NCI-H345 treated with DMSO at 0.1 percent for 48 hours (cell line): ENCODE measurements at regions not wholly inside any gene's neighbourhood (a gene's known extent, or its start where the extent isn't known, plus 50 kb on each side); places are given as distances from the start of the nearest gene placed in this dataset.

Source experiments
- DNase-seq: peaks from one replicate; lab custom pipeline; 2025; ENCODE audit not compliant: unreplicated experiment; lab: John Stamatoyannopoulos, UW

GRCh38 chr2:239768031-239768790 is 256.9 kb downstream of the NDUFA10 start:
- no peak for DNase-seq

GRCh38 chr2:239767021-239767905 is 257.9 kb downstream of the NDUFA10 start:
- DNase-seq: no peak

DNA sequence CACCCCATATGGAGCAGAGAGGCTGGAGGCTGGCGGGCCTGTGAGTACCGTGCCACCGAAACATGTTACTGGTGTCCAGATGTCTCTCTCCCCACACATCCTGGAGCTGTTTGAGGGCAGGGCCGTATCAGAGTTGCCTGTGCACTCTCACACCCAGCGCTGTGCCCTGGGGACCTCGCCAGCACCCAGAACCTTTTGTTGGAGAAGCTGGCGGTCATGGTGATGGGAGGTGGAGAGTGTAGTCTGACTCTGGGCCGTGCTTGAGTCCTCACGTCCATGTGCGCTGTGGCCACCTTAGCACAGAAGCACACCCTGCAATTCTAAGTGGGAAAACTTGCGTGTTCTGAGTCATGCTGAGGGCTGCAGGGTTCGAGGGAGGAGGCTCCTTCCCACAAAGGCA is 259.2 kb downstream of the NDUFA10 start:
- no peak for DNase-seq

DNA sequence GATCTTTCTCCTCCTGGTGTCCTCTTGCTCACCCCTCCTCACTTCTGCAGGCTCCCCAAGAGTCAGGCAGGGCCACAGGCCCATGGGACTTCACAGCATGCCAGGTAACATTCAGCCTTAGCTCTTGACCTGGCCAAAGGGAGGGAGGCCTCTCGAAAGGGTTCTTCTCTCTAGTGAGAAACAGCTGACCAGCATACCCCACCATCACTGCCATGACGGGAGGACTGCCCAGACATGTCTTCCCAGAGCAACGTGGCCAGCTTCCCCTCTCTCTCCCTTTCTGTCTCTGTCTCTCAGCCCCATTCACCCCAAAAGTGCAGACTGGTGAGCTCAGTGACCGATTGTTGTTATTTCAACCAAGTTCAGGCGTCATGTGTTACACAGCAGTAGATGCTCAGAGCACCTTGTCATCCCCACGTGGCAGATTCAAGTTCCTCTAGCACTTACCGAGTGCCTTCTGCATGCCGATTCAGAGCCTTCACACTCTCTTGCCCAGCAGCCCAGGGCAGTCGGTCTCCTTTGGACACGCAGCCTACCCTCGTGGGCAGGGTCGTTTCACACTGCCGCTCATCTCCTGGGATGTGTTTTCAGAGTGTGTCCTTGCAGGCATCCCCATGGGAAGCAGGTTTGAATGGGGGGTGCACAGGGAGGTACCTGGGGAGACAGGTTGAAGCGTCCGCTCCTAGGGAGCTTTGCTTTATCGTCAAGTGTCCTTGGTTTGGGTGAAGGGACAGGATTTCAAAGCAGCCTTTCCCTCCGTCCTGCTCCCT is 259.9 kb downstream of the NDUFA10 start:
- DNase-seq: no peak

DNA sequence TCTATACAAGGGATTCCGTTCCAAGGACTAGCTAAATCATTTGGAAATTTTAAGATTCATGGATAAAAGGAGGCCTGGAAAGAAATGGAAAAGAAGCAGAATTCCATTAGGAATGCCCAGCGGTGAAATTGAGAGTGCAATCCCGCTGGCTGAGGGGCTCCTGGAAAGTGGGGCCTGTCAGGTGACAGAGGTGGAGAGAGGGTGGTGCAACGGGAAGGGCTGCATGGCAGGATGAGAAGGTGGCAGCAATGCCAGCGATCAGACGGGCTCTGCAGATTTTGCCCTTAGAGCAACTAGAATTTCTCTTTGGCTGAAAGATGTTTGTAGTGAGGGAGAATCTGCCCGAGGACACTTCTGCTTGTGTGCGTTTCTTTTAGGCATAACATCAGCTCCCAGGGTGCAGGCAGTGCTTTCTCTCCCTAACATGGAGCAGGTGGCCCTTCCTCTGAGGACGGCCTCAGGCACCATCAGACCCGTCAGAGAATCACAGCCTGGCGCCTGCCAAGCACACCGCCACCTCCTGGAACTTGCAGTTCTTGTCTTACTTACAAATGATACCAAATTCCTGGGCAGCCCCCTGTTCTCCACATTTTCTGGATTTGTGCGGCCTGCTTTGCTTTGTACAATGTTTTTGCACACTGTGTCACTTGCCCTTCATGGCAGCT is 261.6 kb downstream of the NDUFA10 start:
- no peak for DNase-seq

DNA sequence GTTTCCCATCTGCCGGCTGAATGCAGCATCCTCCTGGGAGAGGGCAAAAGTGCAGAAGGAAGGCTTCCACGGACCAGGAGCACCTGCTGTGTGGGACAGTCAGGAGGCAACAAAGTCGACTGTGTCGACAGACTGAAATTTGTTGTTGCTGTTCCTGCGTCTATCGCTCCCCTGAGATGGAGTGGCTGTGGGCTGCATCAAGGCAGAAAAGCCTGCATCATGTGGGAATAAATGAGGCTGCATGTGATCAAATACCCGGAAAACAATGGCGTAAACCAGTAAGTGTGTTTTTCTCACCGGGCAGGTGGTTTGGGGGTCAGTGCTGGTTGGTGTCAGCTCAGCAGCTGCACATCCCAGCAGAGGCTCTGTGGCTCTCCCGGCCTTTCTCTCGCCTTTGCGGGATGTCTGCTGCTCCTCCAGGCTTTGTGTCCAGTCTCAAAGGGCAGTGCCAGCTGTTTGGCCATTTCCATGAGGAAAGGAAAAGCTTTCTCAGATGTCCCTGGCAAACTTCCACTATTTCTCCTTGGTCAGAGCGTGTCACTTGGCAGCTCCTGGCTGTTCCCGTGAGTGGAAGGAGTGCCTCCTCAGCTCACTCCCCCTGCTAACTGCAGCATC is 262.4 kb downstream of the NDUFA10 start:
- no peak for DNase-seq

- DNase-seq: no peak
Observed at GRCh38 chr2:239762106-239762505, 263.0 kb downstream of the NDUFA10 start.

DNA sequence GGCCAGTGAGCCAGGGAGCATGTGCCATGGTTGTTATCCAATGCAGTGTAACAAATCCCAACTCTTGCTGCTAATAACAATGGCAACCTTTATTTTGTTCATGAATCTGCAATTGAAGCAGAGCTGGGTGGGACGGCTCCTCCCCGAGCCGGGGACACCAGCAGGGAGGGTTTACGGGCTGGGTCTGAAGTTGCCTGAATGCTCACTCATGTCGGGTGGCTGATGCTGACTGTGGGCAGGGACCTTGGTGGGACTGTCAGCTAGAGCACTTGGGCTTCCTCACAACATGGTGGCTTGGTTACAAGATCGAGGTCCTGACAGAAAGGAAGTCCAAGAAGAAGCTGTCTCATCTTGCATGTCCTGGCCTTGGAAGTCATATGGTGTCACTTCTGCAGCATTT is 264.5 kb downstream of the NDUFA10 start:
- DNase-seq: no peak

DNA sequence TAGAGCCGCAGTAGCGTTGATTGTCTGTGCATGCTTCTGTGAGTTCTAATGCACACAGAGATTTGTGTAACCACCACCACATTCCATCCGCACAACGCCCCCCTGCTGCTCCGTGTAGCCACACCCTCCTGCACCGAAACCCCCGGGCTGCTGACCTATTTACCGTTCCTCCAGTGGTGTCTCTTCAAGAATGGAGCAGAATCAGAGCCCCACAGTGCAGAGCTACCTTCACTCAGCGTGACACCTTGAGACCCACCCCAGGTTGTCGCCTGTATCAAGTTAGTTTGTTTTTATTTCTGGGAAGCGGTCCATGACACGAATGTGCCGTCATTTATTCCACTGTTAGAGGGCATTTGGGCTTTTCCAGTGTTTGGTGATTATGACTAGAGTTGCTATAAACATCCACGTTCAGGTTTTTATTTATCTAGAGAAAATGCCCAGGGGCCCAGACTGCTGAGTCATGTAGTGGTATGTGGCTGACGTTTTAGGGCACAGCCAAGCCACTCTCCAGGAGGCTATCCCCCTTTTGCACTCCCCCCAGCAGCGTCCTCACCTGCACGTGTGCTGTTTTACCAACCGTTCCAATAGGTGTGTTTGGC is 266.8 kb downstream of the NDUFA10 start:
- no peak for DNase-seq

DNA sequence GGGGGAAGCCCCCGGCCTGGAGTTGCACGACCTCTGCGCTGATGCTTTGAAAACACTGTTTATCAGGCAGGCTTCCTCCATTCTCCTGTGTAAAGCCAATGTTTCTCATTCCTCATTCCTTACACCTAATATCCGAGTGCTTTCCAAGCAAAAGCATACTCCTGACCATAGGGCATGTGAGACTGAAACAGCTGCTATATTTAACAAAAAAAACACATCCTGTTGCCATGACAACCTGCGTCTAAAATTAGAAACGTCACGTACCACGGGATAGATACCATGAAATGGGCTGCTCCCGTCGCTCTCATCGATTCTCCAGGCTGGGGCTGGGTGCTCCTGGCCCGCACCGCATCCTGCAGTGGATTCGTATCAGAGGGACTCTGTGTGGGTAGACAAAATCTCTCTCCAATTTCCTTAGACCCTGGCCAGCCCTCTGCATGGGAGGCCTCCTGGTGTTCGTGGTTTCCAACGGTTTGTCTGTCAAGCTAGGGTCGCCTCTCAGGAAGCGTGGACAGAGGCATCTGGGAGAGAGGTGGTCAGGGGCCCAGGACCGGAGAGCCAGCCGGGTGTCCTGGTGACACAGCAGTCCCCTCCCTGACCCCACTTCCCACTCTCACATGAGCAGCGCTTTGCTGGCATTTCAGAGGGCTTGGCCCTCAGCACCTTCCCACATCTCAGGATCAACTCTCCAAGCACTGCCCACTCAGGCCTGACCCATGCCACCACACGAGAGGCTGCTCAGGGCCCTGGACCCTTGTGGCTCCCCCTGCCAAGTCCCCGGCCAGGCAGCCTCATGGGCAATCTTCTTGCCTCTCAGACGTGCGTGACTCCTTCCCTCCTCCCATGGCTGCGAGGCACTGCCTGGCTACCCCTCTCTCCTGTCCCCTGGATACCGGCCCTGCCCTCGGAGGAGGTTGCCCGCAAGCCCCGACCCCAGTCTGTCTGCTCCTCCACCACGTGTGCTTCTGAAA is 268.1 kb downstream of the NDUFA10 start:
- no peak for DNase-seq

GRCh38 chr2:239756031-239756789 is 268.9 kb downstream of the NDUFA10 start:
- DNase-seq: no peak

DNA sequence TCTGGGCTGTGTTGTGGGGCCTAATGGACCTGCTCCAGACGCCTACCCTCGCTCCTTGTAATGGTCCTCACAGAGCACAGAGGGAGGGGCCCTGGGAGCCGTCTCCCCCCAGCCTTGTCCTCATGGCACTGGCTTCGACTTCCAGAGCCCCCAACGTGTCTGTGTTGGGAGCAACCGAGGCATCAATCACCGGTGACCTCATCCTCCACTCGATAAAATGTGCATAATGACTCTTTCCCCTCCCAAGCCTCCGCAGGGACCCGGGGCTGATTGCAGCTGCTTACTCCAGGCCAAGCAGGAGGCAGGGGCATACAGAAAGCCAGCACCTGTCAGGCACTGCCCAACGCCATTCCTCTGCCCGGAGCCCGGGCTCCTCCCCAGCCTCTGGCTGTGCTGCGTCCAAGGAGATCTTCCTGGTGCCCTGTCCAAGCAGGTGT is 271.7 kb downstream of the NDUFA10 start:
- DNase-seq: no peak

- DNase-seq: no peak
Observed at GRCh38 chr2:239752951-239753350, 272.2 kb downstream of the NDUFA10 start.

DNA sequence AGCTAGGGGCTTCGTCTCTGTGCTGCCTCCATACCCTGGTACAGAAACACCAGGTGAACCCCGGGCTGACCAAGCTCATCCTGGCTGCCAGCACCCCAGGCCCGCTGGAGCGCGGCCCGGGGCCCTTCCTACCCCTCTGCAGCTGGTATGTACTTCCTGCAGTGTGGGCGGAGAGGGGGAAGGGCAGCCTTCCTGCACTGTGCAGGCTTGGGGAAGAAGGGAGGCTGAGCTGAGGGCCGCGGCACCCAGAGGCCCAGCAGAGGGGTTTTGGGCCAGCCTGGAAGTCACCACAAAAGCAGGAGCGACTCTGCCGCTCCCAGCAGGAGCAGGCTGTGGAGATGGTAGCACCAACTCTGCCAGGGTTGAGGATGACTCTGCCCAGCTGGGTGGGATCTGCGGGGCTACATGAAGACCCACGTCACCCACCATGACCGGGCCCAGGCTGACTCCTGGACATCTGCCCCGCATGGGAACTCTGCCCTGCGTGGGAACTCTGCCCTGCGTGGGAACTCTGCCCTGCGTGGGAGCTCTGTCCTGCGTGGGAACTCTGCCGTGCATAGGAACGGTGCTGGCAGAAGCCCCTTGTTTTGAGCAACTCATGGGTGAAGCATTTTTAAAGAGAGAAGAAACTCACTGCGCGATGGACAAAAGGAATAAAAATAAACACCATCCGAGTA is 273.3 kb downstream of the NDUFA10 start:
- no peak for DNase-seq

- DNase-seq: no peak
Observed at GRCh38 chr2:239750929-239751678, 274.0 kb downstream of the NDUFA10 start.

GRCh38 chr2:239750045-239750835 is 274.9 kb downstream of the NDUFA10 start:
- DNase-seq: no peak
